Psoas muscle (tissue), 7 donors: ENCODE measurements at regions not wholly inside any gene's neighbourhood (a gene's known extent, or its start where the extent isn't known, plus 50 kb on each side); places are given as distances from the start of the nearest gene placed in this dataset.

Experiments used
- ATAC-seq, 4 donors: fragments of 200-7000 bp; cut with Tn5 transposase; one replicate each; pipeline ENCODE4 v1.9.1; 2020; ENCODE audit warnings: moderate library complexity in 3 of 4, mild to moderate bottlenecking in 2 of 4
- DNase-seq, 2 donors: peaks; one replicate each; pipeline ENCODE4 v3.0.0-alpha.2; 2020
- H3K27ac ChIP-seq: fragments of 200-600 bp; one replicate; pipeline ENCODE4 v1.8.0; 2022
- H3K27me3 ChIP-seq, 3 donors: fragments of 200-600 bp in 1 of 3; one replicate each; pipeline versions ENCODE4 v1.6.1 to v1.8.0; 2013 to 2022; ENCODE audit warnings: low read length in 2 of 3, mild to moderate bottlenecking in 2 of 3, moderate library complexity in 1 of 3; ENCODE audit not compliant: insufficient read depth in 3 of 3
- H3K36me3 ChIP-seq, 2 donors: fragments of 200-600 bp in 1 of 2; one replicate each; pipeline versions ENCODE4 v1.6.1 to v1.8.0; 2013 to 2022; ENCODE audit warnings: low read depth in 1 of 2, mild to moderate bottlenecking in 1 of 2, moderate library complexity in 1 of 2; ENCODE audit not compliant: insufficient read depth in 1 of 2
- H3K4me1 ChIP-seq: fragments of 200-600 bp; one replicate; pipeline ENCODE4 v1.8.0; 2022
- H3K4me3 ChIP-seq: fragments of 200-600 bp; one replicate; pipeline ENCODE4 v1.8.0; 2022; ENCODE audit warnings: mild to moderate bottlenecking
- H3K9me3 ChIP-seq: fragments of 200-600 bp; one replicate; pipeline ENCODE4 v1.8.0; 2022
- CTCF ChIP-seq: fragments of 200-600 bp; IDR thresholded peaks from one replicate; pipeline ENCODE4 v1.8.0; 2022; ENCODE audit warnings: antibody characterized with exemption
- WGBS, 3 donors: extraction: QIAGEN DNeasy Blood & Tissue Kit; methylation state at CpG; one replicate each; pipeline versions ENCODE4 v1.1.6 to v1.1.7; 2013; 5-methylcytosine and 5-hydroxymethylcytosine counted together
- intact Hi-C, 2 donors: fragments of 100-400 bp; cut with DNase I; formaldehyde crosslinking; loops; one replicate each; pipeline versions ENCODE4 v1.11.0 to v1.14.2; 2022
- donor health status: healthy with polysubstance abuse.
- donor health status: DM: no; HTN: no; CAD: no; lungs with moderate emphysema.
- donor health status: Bipolar disorder and iron deficiency.
- donor health status: healthy.
- donor health status: DM: yes; HTN: yes; CAD: no.
- donor health status: DM: no; HTN: no; CAD: no.
- donor health status: DM: yes; HTN: yes; CAD: no.

- intact Hi-C loops, result no loop called here
- no peak for TF ChIP-seq CTCF
Observed at GRCh38 chr14:51533160-51533559, 118.5 kb upstream of the FRMD6 start.

GRCh38 chr14:51533872-51534553 is 117.7 kb upstream of the FRMD6 start:
- H3K27me3 ChIP-seq, result no peaks in the 10 kb centered on the region
- H3K4me3 ChIP-seq, result no peak overlapping the region
- no peak for TF ChIP-seq CTCF
- H3K9me3 ChIP-seq, result no peaks in the 10 kb centered on the region
- no peaks in the 10 kb centered on the region for H3K36me3 ChIP-seq
- DNase-seq, result no peak
- no peak for ATAC-seq
- no peaks in the 10 kb centered on the region for H3K4me1 ChIP-seq
- intact Hi-C loops, result no loop called here
- no peak overlapping the region for H3K27ac ChIP-seq
- 74 to 95% (median 77%) methylated on average over 3 of the region's 3 CpGs for WGBS, 3 donors

More at GRCh38 chr14:51533160-51533559, 118.5 kb upstream of the FRMD6 start:
- Histone ChIP-seq H3K4me1 (no peaks in the 10 kb centered on the region), H3K27ac (no peak overlapping the region), H3K9me3 (no peaks in the 10 kb centered on the region), H3K27me3 (no peaks in the 10 kb centered on the region), H3K4me3 (no peak overlapping the region), H3K36me3 (no peaks in the 10 kb centered on the region)
- no peak for DNase-seq
- no peak for ATAC-seq
- 70 to 82% (median 77%) methylated on average over 2 of the region's 2 CpGs for WGBS, 3 donors

GRCh38 chr14:51534610-51535011 is 117.1 kb upstream of the FRMD6 start:
- 41 to 65% (median 58%) methylated on average over 4 of the region's 4 CpGs for WGBS, 3 donors
- no peaks in the 10 kb centered on the region for H3K36me3 ChIP-seq
- no peak overlapping the region for H3K4me3 ChIP-seq
- no peak for ATAC-seq
- DNase-seq, result no peak
- TF ChIP-seq CTCF, result no peak
- intact Hi-C loops, result no loop called here
- H3K4me1 ChIP-seq, result no peaks in the 10 kb centered on the region
- H3K27ac ChIP-seq, result no peak overlapping the region
- H3K9me3 ChIP-seq, result no peaks in the 10 kb centered on the region
- H3K27me3 ChIP-seq, result no peaks in the 10 kb centered on the region

GRCh38 chr14:51535443-51536044 is 116.2 kb upstream of the FRMD6 start:
- intact Hi-C loops, result no loop called here
- no peaks in the 10 kb centered on the region for H3K9me3 ChIP-seq
- DNase-seq (no peak), ATAC-seq (no peak)
- no peak overlapping the region for H3K4me3 ChIP-seq
- no peaks in the 10 kb centered on the region for H3K27me3 ChIP-seq
- 87 to 95% (median 89%) methylated on average over 2 of the region's 2 CpGs for WGBS, 3 donors
- no peak for TF ChIP-seq CTCF
- H3K27ac ChIP-seq, result no peak overlapping the region
- H3K4me1 ChIP-seq, result no peaks in the 10 kb centered on the region
- H3K36me3 ChIP-seq, result no peaks in the 10 kb centered on the region

GRCh38 chr14:51538973-51539372 is 112.7 kb upstream of the FRMD6 start:
- ATAC-seq (no peak), DNase-seq (no peak)
- Histone ChIP-seq H3K4me3 (no peak overlapping the region), H3K9me3 (peaks cover 3% of the 10 kb centered on the region), H3K36me3 (no peaks in the 10 kb centered on the region), H3K4me1 (no peaks in the 10 kb centered on the region), H3K27me3 (no peaks in the 10 kb centered on the region), H3K27ac (no peak overlapping the region)
- 89 to 100% (median 94%) methylated on average over 1 of the region's 1 CpG for WGBS, 3 donors
- intact Hi-C loops, result no loop called here
- TF ChIP-seq CTCF, result no peak
